Transverse colon (tissue), 4 donors: ENCODE measurements at regions not wholly inside any gene's neighbourhood (a gene's known extent, or its start where the extent isn't known, plus 50 kb on each side); places are given as distances from the start of the nearest gene placed in this dataset.

Experiments
- DNase-seq: peaks from one replicate; pipeline ENCODE4 v3.0.0-alpha.2; 2019
- H3K27ac ChIP-seq, 4 donors: fragments of 200-600 bp; sonication (generic); 2 replicates each; pipeline ENCODE4 v1.5.1; 2016 to 2018; ENCODE audit warnings: inconsistent platforms in 4 of 4
- H3K27me3 ChIP-seq: fragments of 200-600 bp; sonication (generic); 2 replicates; pipeline ENCODE4 v1.5.1; 2017; ENCODE audit warnings: inconsistent platforms
- H3K36me3 ChIP-seq, 4 donors: fragments of 200-600 bp; sonication (generic); 2 replicates each; pipeline ENCODE4 v1.5.1; 2017 to 2019; ENCODE audit warnings: inconsistent platforms in 4 of 4
- H3K4me1 ChIP-seq, 4 donors: fragments of 200-600 bp; sonication (generic); 2 replicates each; pipeline ENCODE4 v1.5.1; 2017 to 2020; ENCODE audit warnings: inconsistent platforms in 4 of 4
- H3K4me3 ChIP-seq, 4 donors: fragments of 200-600 bp; sonication (generic); 1 replicate in 1 of 4; 2 replicates in 3 of 4; pipeline versions ENCODE4 v1.5.1 to v1.6.1; 2017 to 2019; ENCODE audit warnings: inconsistent platforms in 4 of 4
- H3K9me3 ChIP-seq, 2 donors: fragments of 200-600 bp; sonication (generic); 2 replicates each; pipeline ENCODE4 v1.5.1; 2017 to 2019; ENCODE audit warnings: inconsistent platforms in 2 of 2
- EP300 ChIP-seq: sonication (generic); formaldehyde crosslinking; IDR thresholded peaks from one replicate; pipeline ENCODE4 v1.6.1; 2017; ENCODE audit warnings: antibody characterized with exemption, low read depth
- POLR2A ChIP-seq: fragments of 450-650 bp; IDR thresholded peaks from one replicate; pipeline ENCODE4 v1.6.1; 2016; ENCODE audit warnings: antibody characterized with exemption, mild to moderate bottlenecking, moderate library complexity
- POLR2AphosphoS5 ChIP-seq, 3 donors: sonication (generic); formaldehyde crosslinking; IDR thresholded peaks; one replicate each; pipeline ENCODE4 v1.6.1; 2016; ENCODE audit warnings: antibody characterized with exemption in 3 of 3
- WGBS, 2 donors: methylation state at CpG; one replicate each; pipeline ENCODE4 v1.1.5; 2018; ENCODE audit warnings: low coverage in 1 of 2; 5-methylcytosine and 5-hydroxymethylcytosine counted together
- in situ Hi-C, 4 donors: fragments of 200-750 bp; cut with MboI; loops; one replicate each; pipeline versions ENCODE4 v1.15.0 to v1.15.1; 2017; ENCODE audit warnings: low sequenced_read_pairs in 3 of 4, low pct_ligation_motif_present in 1 of 4, low pct_unique_long_range_greater_than_20kb in 1 of 4
- intact Hi-C: fragments of 100-400 bp; cut with DNase I; formaldehyde crosslinking; loops from one replicate; pipeline ENCODE4 v1.15.1; 2023; ENCODE audit warnings: low total_unique reads
- TF ChIP-seq, protein P1 (sequence below), 5 experiments: fragments of 200-600 bp in 3 of 5; fragments of 450-650 bp in 2 of 5; sonication (generic) in 3 of 5; IDR thresholded peaks; 1 replicate in 2 of 5; 2 replicates in 3 of 5; pipeline ENCODE4 v1.5.1; 2016 to 2017; ENCODE audit warnings: antibody characterized with exemption in 5 of 5, inconsistent platforms in 3 of 5, mild to moderate bottlenecking in 2 of 5, moderate library complexity in 1 of 5

DNA sequence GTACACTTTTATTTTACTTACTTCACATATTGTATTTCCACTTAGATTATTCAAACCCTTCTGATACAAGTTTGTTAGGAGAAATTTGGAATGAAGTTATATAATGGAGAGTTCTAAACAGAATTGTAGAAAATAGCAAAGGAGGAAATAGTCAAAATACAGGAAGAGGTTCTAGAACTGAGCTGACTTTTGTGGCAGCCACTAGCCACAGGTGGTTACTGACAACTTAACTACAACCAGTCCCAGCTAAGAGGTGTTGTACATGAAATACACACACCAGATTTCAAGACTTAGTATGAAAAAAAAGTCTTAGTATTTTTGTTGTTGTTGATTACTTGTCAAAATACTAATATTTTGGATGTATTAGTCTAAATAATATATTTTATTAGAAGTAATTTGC, 727.4 kb upstream of the CITED2 start:
- Histone ChIP-seq H3K4me1 (no peaks in the 10 kb centered on the region), H3K36me3 (no peaks in the 10 kb centered on the region), H3K9me3 (no peaks in the 10 kb centered on the region), H3K27me3 (no peaks in the 10 kb centered on the region), H3K4me3 (no peak overlapping the region), H3K27ac (no peak overlapping the region)
- in situ Hi-C loops (no loop called here), intact Hi-C loops (no loop called here)
- TF ChIP-seq POLR2AphosphoS5 (IDR thresholded peaks at IDR 0.05) (no peak), EP300 (no peak), POLR2A (no peak)
- TF ChIP-seq, protein P1, sequence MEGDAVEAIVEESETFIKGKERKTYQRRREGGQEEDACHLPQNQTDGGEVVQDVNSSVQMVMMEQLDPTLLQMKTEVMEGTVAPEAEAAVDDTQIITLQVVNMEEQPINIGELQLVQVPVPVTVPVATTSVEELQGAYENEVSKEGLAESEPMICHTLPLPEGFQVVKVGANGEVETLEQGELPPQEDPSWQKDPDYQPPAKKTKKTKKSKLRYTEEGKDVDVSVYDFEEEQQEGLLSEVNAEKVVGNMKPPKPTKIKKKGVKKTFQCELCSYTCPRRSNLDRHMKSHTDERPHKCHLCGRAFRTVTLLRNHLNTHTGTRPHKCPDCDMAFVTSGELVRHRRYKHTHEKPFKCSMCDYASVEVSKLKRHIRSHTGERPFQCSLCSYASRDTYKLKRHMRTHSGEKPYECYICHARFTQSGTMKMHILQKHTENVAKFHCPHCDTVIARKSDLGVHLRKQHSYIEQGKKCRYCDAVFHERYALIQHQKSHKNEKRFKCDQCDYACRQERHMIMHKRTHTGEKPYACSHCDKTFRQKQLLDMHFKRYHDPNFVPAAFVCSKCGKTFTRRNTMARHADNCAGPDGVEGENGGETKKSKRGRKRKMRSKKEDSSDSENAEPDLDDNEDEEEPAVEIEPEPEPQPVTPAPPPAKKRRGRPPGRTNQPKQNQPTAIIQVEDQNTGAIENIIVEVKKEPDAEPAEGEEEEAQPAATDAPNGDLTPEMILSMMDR (IDR thresholded peaks at IDR 0.05), result no peak
- DNase-seq, result no peak

DNA sequence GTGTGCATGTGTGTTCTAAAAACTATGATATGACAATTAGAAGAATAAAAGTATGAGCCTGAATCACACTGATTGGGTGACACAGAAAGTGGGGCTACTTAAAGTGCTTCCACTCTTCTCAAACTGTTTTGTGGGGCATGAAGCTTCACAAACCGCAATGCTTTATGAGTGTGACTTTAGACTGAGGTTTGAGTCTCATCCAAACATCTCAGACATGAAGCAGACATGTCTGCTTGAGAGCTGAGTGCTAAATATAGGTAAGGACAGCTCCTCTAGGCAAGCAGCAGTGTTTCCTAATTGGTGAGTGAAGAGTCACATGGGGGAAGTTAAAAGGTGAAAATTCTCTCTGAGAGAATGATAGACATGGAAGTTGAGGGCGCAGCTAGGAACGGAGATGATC, 726.9 kb upstream of the CITED2 start:
- no peaks in the 10 kb centered on the region for H3K9me3 ChIP-seq
- in situ Hi-C loops (no loop called here), intact Hi-C loops (no loop called here)
- DNase-seq, result no peak
- no peaks in the 10 kb centered on the region for H3K27me3 ChIP-seq
- TF ChIP-seq, protein P1 (IDR thresholded peaks at IDR 0.05), result no peak
- TF ChIP-seq POLR2AphosphoS5 (IDR thresholded peaks at IDR 0.05), result no peak
- TF ChIP-seq EP300, result no peak
- no peak for TF ChIP-seq POLR2A
- no peak overlapping the region for H3K4me3 ChIP-seq
- no peak overlapping the region for H3K27ac ChIP-seq
- no peaks in the 10 kb centered on the region for H3K36me3 ChIP-seq
- WGBS, 2 donors, result 82 to 86% methylated on average over 3 of the region's 3 CpGs
- H3K4me1 ChIP-seq, result no peaks in the 10 kb centered on the region

DNA sequence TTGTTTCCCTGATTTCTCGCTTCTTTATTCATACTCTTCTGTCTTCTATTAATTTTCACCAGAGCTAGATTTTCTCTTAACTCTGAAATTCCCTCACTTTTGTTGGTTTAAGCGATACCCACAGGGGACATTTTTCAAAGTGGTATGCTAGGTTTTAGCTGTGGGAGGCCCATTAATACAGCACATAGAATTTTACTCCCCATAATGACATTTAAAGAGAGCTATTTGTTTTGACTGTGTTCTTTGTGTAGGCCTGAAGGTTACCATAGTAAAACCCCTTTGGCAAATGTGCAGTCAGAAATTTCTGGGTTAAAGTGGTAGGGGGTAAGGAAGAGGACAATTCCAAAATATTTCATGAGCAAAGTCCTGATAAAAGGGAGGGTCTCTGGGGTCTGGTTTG, 721.1 kb upstream of the CITED2 start:
- Histone ChIP-seq H3K4me1 (no peaks in the 10 kb centered on the region), H3K9me3 (no peaks in the 10 kb centered on the region), H3K4me3 (no peak overlapping the region), H3K27ac (no peak overlapping the region), H3K27me3 (no peaks in the 10 kb centered on the region), H3K36me3 (no peaks in the 10 kb centered on the region)
- intact Hi-C loops, result no loop called here
- in situ Hi-C loops, result no loop called here
- WGBS, 2 donors, result 84 to 93% methylated on average over 2 of the region's 2 CpGs
- no peak for DNase-seq
- TF ChIP-seq POLR2AphosphoS5 (IDR thresholded peaks at IDR 0.05) (no peak), POLR2A (no peak), EP300 (no peak)
- TF ChIP-seq, protein P1 (IDR thresholded peaks at IDR 0.05), result no peak

GRCh38 chr6:140091895-140092294, 717.4 kb upstream of the CITED2 start:
- Histone ChIP-seq H3K36me3 (no peaks in the 10 kb centered on the region), H3K27me3 (no peaks in the 10 kb centered on the region), H3K4me1 (no peaks in the 10 kb centered on the region), H3K9me3 (no peaks in the 10 kb centered on the region), H3K27ac (no peak overlapping the region), H3K4me3 (no peak overlapping the region)
- DNase-seq, result no peak
- 75 to 83% methylated on average over 1 of the region's 1 CpG for WGBS, 2 donors
- TF ChIP-seq, protein P1 (IDR thresholded peaks at IDR 0.05), result no peak
- TF ChIP-seq POLR2A, result no peak
- intact Hi-C loops (no loop called here), in situ Hi-C loops (no loop called here)
